Epithelial cell of esophagus (primary cell): ENCODE measurements at regions not wholly inside any gene's neighbourhood (a gene's known extent, or its start where the extent isn't known, plus 50 kb on each side); places are given as distances from the start of the nearest gene placed in this dataset.
A peak's percentile ranks its signal among the peaks of the same experiment; 100 is the strongest.

Experiments used
- DNase-seq: peaks from one replicate; pipeline ENCODE4 v3.0.0; 2010; ENCODE audit warnings: low read depth
- H3K4me3 ChIP-seq: 2 replicates; pipeline ENCODE4 v1.5.1; 2011; ENCODE audit warnings: mild to moderate bottlenecking, low read length, control low read depth
- TF ChIP-seq, protein P1 (sequence below): IDR thresholded peaks from 2 replicates; pipeline ENCODE4 v1.5.1; 2011; ENCODE audit warnings: low read depth, mild to moderate bottlenecking, low read length, control low read depth, inconsistent platforms; ENCODE audit not compliant: insufficient read depth; ENCODE audit errors: missing control alignments

DNA sequence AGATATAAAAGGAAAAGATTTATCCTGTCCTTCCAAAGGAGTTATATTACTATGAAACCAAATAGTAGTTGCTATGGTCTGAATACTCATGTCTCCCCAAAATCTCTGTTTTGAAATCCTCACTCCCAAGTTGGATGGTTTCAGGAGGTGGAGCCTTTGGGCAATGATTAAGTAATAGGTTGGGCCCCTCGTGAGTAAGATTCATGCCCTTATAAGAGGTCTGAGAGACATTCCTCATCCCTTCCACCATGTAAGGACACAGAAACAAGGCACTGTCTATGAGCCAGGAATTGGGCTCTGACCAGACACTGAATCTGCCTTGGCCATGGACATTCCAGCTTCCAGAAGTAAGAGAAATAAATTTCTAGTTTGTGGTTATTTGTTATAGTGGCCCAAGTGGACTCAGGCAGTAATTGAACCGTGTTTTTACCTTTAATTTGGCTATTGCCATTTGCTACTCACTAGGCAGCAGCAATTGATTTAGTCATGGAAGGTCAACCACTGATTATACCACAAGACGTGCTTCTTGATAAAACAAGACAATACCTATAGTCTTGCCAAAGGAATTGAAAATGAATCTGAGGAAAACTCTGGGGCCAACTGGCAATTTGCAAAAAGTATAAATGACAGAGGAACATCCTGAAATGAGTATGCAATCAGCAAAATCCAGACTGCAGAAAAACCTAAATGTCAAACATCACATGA lies 717.4 kb upstream of the SPRY2 start:
- no peak overlapping the region for H3K4me3 ChIP-seq
- TF ChIP-seq, protein P1, sequence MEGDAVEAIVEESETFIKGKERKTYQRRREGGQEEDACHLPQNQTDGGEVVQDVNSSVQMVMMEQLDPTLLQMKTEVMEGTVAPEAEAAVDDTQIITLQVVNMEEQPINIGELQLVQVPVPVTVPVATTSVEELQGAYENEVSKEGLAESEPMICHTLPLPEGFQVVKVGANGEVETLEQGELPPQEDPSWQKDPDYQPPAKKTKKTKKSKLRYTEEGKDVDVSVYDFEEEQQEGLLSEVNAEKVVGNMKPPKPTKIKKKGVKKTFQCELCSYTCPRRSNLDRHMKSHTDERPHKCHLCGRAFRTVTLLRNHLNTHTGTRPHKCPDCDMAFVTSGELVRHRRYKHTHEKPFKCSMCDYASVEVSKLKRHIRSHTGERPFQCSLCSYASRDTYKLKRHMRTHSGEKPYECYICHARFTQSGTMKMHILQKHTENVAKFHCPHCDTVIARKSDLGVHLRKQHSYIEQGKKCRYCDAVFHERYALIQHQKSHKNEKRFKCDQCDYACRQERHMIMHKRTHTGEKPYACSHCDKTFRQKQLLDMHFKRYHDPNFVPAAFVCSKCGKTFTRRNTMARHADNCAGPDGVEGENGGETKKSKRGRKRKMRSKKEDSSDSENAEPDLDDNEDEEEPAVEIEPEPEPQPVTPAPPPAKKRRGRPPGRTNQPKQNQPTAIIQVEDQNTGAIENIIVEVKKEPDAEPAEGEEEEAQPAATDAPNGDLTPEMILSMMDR, result no peak
- DNase-seq, result peak; percentile 30

DNA sequence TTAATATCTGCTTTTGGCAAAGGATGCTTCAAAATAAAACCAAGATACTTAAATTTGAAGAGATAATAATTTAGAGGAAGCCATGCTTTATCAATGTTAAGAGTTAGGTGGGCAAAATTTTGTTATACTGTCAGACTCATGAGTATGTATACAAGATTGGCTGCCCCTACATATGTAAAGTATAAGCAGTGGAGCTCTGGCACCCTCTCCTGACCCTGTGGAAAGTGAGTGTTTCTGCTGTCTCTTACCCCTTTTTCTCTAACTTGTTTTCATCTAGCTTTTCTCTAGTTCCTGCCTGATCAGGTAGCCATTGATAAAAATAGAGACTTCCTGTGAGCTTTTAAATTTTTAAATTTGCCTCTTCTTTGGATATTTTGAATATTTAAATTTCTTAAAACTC lies 710.9 kb upstream of the SPRY2 start:
- no peak overlapping the region for H3K4me3 ChIP-seq
- no peak for DNase-seq
- TF ChIP-seq, protein P1, result peak; percentile 21

DNA sequence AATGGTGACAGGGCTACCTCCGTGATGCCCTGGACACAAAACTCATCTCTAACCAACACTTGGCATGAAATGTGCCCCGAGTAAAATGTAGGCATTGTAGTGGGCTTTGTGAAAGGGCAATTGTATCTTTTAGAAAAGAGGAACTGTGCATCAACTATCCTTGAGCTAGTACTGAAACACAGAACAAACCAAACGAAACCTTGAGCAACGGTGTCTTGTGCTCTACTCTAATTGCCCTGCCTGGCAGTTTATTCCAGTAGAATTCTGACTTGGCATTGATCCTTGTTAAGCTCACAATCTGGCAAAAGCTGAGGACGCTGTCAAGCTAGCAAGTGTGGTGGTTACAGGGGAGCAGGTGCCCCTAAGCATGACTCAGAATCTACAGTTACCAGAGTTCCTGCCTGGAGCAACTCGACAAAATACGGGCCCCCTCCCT lies 707.1 kb upstream of the SPRY2 start:
- TF ChIP-seq, protein P1, result no peak
- DNase-seq, result no peak
- no peak overlapping the region for H3K4me3 ChIP-seq

DNA sequence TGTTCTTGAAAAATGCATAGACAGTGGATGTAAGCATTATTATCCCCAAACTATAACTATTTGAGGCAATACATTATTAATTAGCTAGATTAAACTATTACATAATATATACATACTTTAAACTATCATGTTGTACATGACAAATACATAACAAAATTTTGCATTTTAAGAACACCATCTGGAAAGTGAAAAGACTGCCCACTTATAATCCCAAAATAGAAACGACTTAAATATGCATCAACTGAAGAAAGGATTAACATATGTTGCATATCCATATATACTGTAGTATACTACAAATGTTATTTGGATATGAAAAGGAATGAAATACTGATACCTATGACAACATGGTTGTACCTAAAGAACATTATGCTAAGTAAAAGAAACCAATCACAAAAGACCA lies 700.8 kb upstream of the SPRY2 start:
- H3K4me3 ChIP-seq, result no peak overlapping the region
- no peak for DNase-seq
- TF ChIP-seq, protein P1, result no peak

DNA sequence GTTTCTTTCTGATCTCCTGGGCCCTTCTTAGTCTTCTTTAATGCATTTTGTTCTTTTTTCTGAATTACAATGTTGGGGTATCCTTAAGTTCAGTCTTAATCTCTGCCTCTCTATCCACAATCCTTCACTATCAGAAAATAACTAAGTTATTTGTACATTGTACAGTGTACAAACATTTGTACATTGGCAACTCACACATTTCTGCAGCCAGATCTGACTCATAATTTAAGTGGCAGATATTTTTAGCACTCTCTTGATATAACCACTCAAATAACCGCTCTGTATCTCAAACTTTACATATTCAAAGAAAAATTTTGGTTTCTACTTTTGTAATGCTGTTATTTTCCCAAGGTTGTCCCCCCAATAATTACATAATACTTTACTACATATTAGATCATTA lies 691.1 kb upstream of the SPRY2 start:
- no peak overlapping the region for H3K4me3 ChIP-seq
- TF ChIP-seq, protein P1, result no peak
- DNase-seq, result no peak

DNA sequence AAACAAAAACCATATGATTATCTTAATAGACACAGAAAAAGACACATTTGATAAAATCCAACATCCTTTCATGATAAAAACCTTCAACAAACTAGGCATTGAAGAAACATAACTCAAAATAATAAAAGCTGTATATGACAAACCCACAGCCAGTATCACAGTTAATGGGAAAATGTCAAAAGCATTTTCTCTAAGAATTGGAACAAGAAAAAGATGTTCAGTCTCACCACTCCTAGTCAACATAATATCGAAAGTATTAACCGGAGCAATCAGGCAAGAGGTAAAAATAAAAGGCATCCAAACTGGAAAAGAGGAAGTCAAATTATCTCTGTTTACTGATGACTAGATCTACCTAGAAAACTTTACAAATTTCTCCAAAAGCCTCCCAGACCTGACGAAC lies 684.2 kb upstream of the SPRY2 start:
- H3K4me3 ChIP-seq, result no peak overlapping the region
- no peak for DNase-seq
- TF ChIP-seq, protein P1, result no peak

DNA sequence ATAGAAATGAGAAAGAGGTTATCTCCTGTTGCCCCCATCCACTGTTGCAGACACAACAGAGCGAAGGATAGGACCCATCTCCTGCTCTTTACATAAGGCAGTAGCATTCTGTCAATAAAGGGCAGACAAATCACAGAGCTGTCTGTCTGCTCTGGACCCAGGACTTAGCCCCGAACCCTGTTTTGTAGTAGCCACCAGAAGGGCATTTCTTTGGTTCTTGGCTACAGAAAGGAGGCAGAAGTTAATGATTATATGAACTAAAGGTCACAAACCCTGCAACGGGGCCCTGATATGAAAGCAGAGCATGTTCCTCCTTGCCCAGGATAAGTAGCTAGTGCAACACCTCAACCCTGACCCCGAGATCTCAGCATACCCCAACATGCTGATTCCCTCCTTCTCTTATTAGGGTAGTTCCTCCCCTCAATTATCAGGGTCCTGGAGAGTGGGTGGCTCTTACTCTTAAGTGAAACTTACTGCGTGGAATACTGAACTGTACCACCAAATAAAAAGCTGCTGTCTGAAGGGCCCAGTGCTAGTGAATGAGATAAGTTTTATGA lies 680.4 kb upstream of the SPRY2 start:
- TF ChIP-seq, protein P1, result no peak
- no peak for DNase-seq
- no peak overlapping the region for H3K4me3 ChIP-seq
